ENCODE measurements at regions not wholly inside any gene's neighbourhood (a gene's known extent, or its start where the extent isn't known, plus 50 kb on each side); places are given as distances from the start of the nearest gene placed in this dataset.

GRCh38 chr2:118672571-118673158 lies 174.8 kb downstream of the EN1 start:
- no peak for TF ChIP-seq CTCF (IDR thresholded peaks at IDR 0.05; ENCODE audit: low read depth, low read length, missing control alignments)
- no peaks in the 10 kb centered on the region for H3K27me3 ChIP-seq (replicated peaks)
- H3K27ac ChIP-seq, result peak overlapping the region; percentile 25
- H3K36me3 ChIP-seq (replicated peaks), result no peaks in the 10 kb centered on the region
- in situ Hi-C loops (cut with HindIII; ENCODE audit: low pct_ligation_motif_present, low sequenced_read_pairs), result no loop called here
- no peak overlapping the region for H3K4me3 ChIP-seq (ENCODE audit: low read depth, low read length)
- peak; percentile 52 for DNase-seq

GRCh38 chr2:118671701-118672454 lies 175.6 kb downstream of the EN1 start:
- in situ Hi-C loops (cut with HindIII; ENCODE audit: low pct_ligation_motif_present, low sequenced_read_pairs), result no loop called here
- DNase-seq, result no peak

GRCh38 chr2:118670838-118671237 lies 176.6 kb downstream of the EN1 start:
- Histone ChIP-seq H3K27me3 (replicated peaks) (no peaks in the 10 kb centered on the region), H3K36me3 (replicated peaks) (no peaks in the 10 kb centered on the region), H3K27ac (peak overlapping the region; percentile 92), H3K4me3 (ENCODE audit: low read depth, low read length) (no peak overlapping the region)
- in situ Hi-C loops (cut with HindIII; ENCODE audit: low pct_ligation_motif_present, low sequenced_read_pairs), result no loop called here
- no peak for TF ChIP-seq CTCF (IDR thresholded peaks at IDR 0.05; ENCODE audit: low read depth, low read length, missing control alignments)
- DNase-seq, result peak; percentile 92

More at GRCh38 chr2:118671701-118672454, 175.6 kb downstream of the EN1 start:
- no peaks in the 10 kb centered on the region for H3K27me3 ChIP-seq (replicated peaks)
- H3K4me3 ChIP-seq (ENCODE audit: low read depth, low read length), result no peak overlapping the region
- H3K27ac ChIP-seq, result peak overlapping the region; percentile 92
- TF ChIP-seq CTCF (IDR thresholded peaks at IDR 0.05; ENCODE audit: low read depth, low read length, missing control alignments), result no peak
- H3K36me3 ChIP-seq (replicated peaks), result no peaks in the 10 kb centered on the region

GRCh38 chr2:118670276-118670675 lies 177.2 kb downstream of the EN1 start:
- no peak for TF ChIP-seq CTCF (IDR thresholded peaks at IDR 0.05; ENCODE audit: low read depth, low read length, missing control alignments)
- in situ Hi-C loops (cut with HindIII; ENCODE audit: low pct_ligation_motif_present, low sequenced_read_pairs), result no loop called here
- peak overlapping the region; percentile 92 for H3K27ac ChIP-seq

GRCh38 chr2:118669654-118670053 lies 177.8 kb downstream of the EN1 start:
- DNase-seq, result no peak
- in situ Hi-C loops (cut with HindIII; ENCODE audit: low pct_ligation_motif_present, low sequenced_read_pairs), result no loop called here
- no peak for TF ChIP-seq CTCF (IDR thresholded peaks at IDR 0.05; ENCODE audit: low read depth, low read length, missing control alignments)
- H3K36me3 ChIP-seq (replicated peaks), result no peaks in the 10 kb centered on the region
- H3K27me3 ChIP-seq (replicated peaks), result no peaks in the 10 kb centered on the region
- peak overlapping the region; percentile 92 for H3K27ac ChIP-seq
- H3K4me3 ChIP-seq (ENCODE audit: low read depth, low read length), result no peak overlapping the region

More at GRCh38 chr2:118670276-118670675, 177.2 kb downstream of the EN1 start:
- DNase-seq, result no peak
- Histone ChIP-seq H3K4me3 (ENCODE audit: low read depth, low read length) (no peak overlapping the region), H3K36me3 (replicated peaks) (no peaks in the 10 kb centered on the region), H3K27me3 (replicated peaks) (no peaks in the 10 kb centered on the region)
